ENCODE measurements at regions not wholly inside any gene's neighbourhood (a gene's known extent, or its start where the extent isn't known, plus 50 kb on each side); places are given as distances from the start of the nearest gene placed in this dataset.

DNA sequence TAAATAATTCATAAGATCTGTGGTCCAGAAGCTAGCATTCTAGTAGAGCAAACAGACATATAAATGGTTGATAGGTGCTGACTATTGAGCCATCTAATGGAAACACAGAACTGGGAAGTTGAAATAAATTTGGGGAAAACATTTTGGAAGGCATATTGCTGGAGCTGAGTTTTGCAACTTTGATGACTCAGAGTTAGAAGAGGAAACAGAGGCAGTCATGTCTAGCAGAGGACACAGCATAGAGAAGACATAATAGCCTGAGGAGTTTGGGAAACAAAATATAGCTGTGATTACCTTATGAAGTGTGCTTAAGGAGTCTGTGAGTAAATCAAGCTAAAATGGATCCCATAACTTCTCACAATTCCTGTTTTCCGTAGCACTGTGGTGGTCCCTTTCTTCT, 86.9 kb upstream of the FLRT2 start:
- no peak overlapping the region for H3K27ac Mint-ChIP-seq
- intact Hi-C loops (cut with DNase I, micrococcal nuclease): no loop called here
- peaks cover 8% of the 10 kb centered on the region for H3K9me3 Mint-ChIP-seq
- Histone ChIP-seq H3K9me3 (ENCODE audit: control insufficient read depth in 1 of 2, insufficient read depth in 1 of 2, low read length in 2 of 2) (peaks cover 0 to 13% of the 10 kb centered on the region in 2 experiments), H3K4me1 (ENCODE audit: insufficient read depth, low read length) (no peaks in the 10 kb centered on the region), H3K27me3 (ENCODE audit: control insufficient read depth in 1 of 2, insufficient read depth in 2 of 2, low read length in 2 of 2) (no peaks in the 10 kb centered on the region), H3K4me3 (ENCODE audit: low read length) (no peak overlapping the region), H3K27ac (ENCODE audit: low read depth in 1 of 2, low read length in 2 of 2) (no peak overlapping the region), H3K36me3 (ENCODE audit: insufficient read depth, low read length) (no peaks in the 10 kb centered on the region)
- POLR2A ChIA-PET: no interaction called here
- CTCF ChIA-PET: no interaction called here
- DNase-seq: peak in 1 of 14 experiments; percentile 1
- H3K4me1 Mint-ChIP-seq (ENCODE audit: low read depth): no peaks in the 10 kb centered on the region
- H3K36me3 Mint-ChIP-seq (ENCODE audit: low read depth): no peaks in the 10 kb centered on the region
- H3K4me3 Mint-ChIP-seq: no peak overlapping the region
- H3K27me3 Mint-ChIP-seq: no peaks in the 10 kb centered on the region
- TF ChIP-seq, protein P1, sequence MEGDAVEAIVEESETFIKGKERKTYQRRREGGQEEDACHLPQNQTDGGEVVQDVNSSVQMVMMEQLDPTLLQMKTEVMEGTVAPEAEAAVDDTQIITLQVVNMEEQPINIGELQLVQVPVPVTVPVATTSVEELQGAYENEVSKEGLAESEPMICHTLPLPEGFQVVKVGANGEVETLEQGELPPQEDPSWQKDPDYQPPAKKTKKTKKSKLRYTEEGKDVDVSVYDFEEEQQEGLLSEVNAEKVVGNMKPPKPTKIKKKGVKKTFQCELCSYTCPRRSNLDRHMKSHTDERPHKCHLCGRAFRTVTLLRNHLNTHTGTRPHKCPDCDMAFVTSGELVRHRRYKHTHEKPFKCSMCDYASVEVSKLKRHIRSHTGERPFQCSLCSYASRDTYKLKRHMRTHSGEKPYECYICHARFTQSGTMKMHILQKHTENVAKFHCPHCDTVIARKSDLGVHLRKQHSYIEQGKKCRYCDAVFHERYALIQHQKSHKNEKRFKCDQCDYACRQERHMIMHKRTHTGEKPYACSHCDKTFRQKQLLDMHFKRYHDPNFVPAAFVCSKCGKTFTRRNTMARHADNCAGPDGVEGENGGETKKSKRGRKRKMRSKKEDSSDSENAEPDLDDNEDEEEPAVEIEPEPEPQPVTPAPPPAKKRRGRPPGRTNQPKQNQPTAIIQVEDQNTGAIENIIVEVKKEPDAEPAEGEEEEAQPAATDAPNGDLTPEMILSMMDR (IDR thresholded peaks at IDR 0.05): no peak
- ATAC-seq (ENCODE audit: poor library complexity): no peak

DNA sequence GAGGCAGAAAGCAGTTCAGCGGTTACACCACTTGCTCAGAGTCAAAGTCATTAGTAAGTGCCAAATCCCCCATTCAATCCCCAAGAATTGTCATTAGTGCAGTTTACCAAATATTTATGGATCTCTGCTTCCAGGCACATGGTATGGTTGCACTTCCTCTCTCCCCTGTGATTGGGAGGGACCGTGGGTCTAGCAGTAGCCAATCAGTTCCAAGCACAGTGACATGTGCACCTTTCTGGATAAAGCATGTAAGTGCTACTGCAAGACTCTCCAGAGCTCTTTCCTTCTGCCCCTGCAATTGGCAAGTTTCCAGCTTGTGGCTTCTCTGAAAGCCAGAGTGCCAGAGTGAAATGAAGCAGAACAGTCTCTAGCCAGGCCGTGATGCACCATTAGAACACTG, 85.3 kb upstream of the FLRT2 start:
- Histone ChIP-seq H3K4me3 (ENCODE audit: low read length) (no peak overlapping the region), H3K4me1 (ENCODE audit: insufficient read depth, low read length) (no peaks in the 10 kb centered on the region), H3K27me3 (ENCODE audit: control insufficient read depth in 1 of 2, insufficient read depth in 2 of 2, low read length in 2 of 2) (no peaks in the 10 kb centered on the region), H3K9me3 (ENCODE audit: control insufficient read depth in 1 of 2, insufficient read depth in 1 of 2, low read length in 2 of 2) (peaks cover 0 to 11% of the 10 kb centered on the region in 2 experiments), H3K36me3 (ENCODE audit: insufficient read depth, low read length) (no peaks in the 10 kb centered on the region), H3K27ac (ENCODE audit: low read depth in 1 of 2, low read length in 2 of 2) (no peak overlapping the region)
- DNase-seq (no peak), ATAC-seq (ENCODE audit: poor library complexity) (no peak)
- intact Hi-C loops (cut with DNase I, micrococcal nuclease): no loop called here
- Mint-ChIP-seq H3K36me3 (ENCODE audit: low read depth) (no peaks in the 10 kb centered on the region), H3K4me1 (ENCODE audit: low read depth) (no peaks in the 10 kb centered on the region), H3K4me3 (no peak overlapping the region), H3K27ac (no peak overlapping the region), H3K9me3 (peaks cover 5% of the 10 kb centered on the region), H3K27me3 (no peaks in the 10 kb centered on the region)
- ChIA-PET CTCF (no interaction called here), POLR2A (no interaction called here)
- TF ChIP-seq, protein P1 (IDR thresholded peaks at IDR 0.05): no peak

DNA sequence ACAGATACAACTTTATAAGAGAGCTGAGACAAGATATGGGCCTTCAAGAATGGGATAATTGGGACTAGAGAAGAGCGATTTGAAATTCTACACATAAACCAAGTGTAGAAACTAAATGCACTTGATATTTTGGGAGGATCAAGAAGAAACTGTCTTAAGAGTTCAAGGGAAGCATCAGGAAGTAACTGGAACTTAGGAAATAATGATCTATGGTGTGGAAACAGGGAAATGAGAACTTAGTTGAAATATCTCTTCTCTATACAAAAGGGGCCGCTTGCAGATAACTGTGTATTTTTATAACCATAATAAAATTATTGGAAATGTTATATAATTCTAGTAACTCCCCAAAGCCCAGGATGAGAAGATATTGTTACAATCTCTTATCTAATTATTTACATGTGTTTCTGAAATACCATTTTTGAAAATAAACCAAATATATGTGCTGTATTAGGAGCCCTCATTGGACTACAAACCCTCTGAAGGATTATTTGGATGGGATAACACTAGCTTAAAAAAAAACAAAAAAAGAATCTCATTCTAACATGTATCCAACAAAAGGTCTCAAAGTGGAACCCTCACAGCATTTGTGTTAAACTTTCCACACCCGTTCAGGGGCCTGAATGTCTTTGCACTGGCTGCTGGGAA, 84.7 kb upstream of the FLRT2 start:
- intact Hi-C loops (cut with DNase I, micrococcal nuclease): no loop called here
- Histone ChIP-seq H3K4me1 (ENCODE audit: insufficient read depth, low read length) (no peaks in the 10 kb centered on the region), H3K4me3 (ENCODE audit: low read length) (no peak overlapping the region), H3K36me3 (ENCODE audit: insufficient read depth, low read length) (no peaks in the 10 kb centered on the region), H3K27me3 (ENCODE audit: control insufficient read depth in 1 of 2, insufficient read depth in 2 of 2, low read length in 2 of 2) (no peaks in the 10 kb centered on the region), H3K27ac (ENCODE audit: low read depth in 1 of 2, low read length in 2 of 2) (no peak overlapping the region), H3K9me3 (ENCODE audit: control insufficient read depth in 1 of 2, insufficient read depth in 1 of 2, low read length in 2 of 2) (peaks cover 0 to 11% of the 10 kb centered on the region in 2 experiments)
- Mint-ChIP-seq H3K4me3 (no peak overlapping the region), H3K27ac (no peak overlapping the region), H3K4me1 (ENCODE audit: low read depth) (no peaks in the 10 kb centered on the region), H3K9me3 (peaks cover 2% of the 10 kb centered on the region), H3K36me3 (ENCODE audit: low read depth) (no peaks in the 10 kb centered on the region), H3K27me3 (no peaks in the 10 kb centered on the region)
- CTCF ChIA-PET: no interaction called here
- TF ChIP-seq, protein P1 (IDR thresholded peaks at IDR 0.05): no peak
- ATAC-seq (ENCODE audit: poor library complexity) (no peak), DNase-seq (no peak)
- POLR2A ChIA-PET: no interaction called here

All from CD4-positive, alpha-beta T cell (primary cell).